Stomach (tissue), 4 donors: ENCODE measurements at regions not wholly inside any gene's neighbourhood (a gene's known extent, or its start where the extent isn't known, plus 50 kb on each side); places are given as distances from the start of the nearest gene placed in this dataset.

ENCODE experiments used
- EP300 ChIP-seq: sonication (generic); formaldehyde crosslinking; IDR thresholded peaks from one replicate; pipeline ENCODE4 v1.6.1; 2017; ENCODE audit warnings: antibody characterized with exemption
- POLR2A ChIP-seq, 4 donors: fragments of 450-650 bp; IDR thresholded peaks; one replicate each; pipeline ENCODE4 v1.6.1; 2016; ENCODE audit warnings: antibody characterized with exemption in 4 of 4, control low read depth in 2 of 4, mild to moderate bottlenecking in 1 of 4, moderate library complexity in 1 of 4
- TF ChIP-seq, protein P1 (sequence below), 7 experiments: fragments of 450-650 bp in 4 of 7; fragments of 200-600 bp in 3 of 7; sonication (generic) in 3 of 7; IDR thresholded peaks; one replicate each; pipeline ENCODE4 v1.5.1; 2016 to 2019; ENCODE audit warnings: antibody characterized with exemption in 7 of 7, control low read depth in 2 of 7, mild to moderate bottlenecking in 1 of 7

DNA sequence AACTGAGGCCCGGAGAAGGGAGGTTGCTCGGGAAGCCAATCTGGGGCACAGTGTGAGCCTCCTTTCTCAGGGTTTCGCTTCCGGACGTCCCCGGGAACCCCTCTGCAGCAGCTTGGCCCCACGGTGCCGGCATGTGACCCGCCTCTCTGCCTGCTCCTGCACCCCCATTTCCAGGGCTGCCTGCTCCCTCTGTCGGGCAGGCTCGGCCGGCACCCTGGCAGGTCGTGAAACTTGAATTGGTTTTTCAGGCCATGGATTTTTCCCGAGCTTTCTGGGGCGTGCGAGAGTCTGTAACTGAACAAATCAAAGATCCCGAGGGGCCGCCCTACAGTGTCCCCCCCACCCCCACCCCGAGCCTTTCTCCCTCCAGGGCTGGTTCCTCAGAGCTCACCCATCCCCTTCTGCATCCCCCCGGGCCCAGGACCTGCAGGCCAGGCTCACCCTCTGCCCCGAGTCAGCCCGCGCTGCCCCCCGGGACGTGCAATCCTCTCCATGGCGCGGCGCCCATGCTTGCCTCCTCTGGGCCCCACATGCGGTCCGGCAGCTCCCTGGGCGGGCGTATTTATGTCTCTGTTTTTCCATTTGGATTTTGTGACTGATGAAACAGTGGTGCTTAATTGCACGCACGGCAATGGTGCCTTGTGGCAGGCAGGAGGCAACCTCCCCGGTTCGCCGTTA lies 58.1 kb downstream of the UNCX start:
- TF ChIP-seq, protein P1, sequence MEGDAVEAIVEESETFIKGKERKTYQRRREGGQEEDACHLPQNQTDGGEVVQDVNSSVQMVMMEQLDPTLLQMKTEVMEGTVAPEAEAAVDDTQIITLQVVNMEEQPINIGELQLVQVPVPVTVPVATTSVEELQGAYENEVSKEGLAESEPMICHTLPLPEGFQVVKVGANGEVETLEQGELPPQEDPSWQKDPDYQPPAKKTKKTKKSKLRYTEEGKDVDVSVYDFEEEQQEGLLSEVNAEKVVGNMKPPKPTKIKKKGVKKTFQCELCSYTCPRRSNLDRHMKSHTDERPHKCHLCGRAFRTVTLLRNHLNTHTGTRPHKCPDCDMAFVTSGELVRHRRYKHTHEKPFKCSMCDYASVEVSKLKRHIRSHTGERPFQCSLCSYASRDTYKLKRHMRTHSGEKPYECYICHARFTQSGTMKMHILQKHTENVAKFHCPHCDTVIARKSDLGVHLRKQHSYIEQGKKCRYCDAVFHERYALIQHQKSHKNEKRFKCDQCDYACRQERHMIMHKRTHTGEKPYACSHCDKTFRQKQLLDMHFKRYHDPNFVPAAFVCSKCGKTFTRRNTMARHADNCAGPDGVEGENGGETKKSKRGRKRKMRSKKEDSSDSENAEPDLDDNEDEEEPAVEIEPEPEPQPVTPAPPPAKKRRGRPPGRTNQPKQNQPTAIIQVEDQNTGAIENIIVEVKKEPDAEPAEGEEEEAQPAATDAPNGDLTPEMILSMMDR (IDR thresholded peaks at IDR 0.05) = no peak
- no peak for TF ChIP-seq POLR2A (IDR thresholded peaks at IDR 0.05)
- no peak for TF ChIP-seq EP300
